NB4 (cell line): ENCODE measurements at regions not wholly inside any gene's neighbourhood (a gene's known extent, or its start where the extent isn't known, plus 50 kb on each side); places are given as distances from the start of the nearest gene placed in this dataset.

Experiments
- MYC ChIP-seq: IDR thresholded peaks from 2 replicates; pipeline ENCODE4 v1.6.1; 2011; ENCODE audit warnings: low read depth, low read length
- POLR2A ChIP-seq: IDR thresholded peaks from 2 replicates; pipeline ENCODE4 v1.6.1; 2011; ENCODE audit warnings: mild to moderate bottlenecking; ENCODE audit not compliant: insufficient read length; ENCODE audit errors: extremely low read depth
- TF ChIP-seq, protein P1 (sequence below): IDR thresholded peaks from one replicate; pipeline ENCODE4 v1.5.1; 2012; ENCODE audit warnings: low read depth, low read length
- TF ChIP-seq, protein P2 (sequence below): IDR thresholded peaks from 2 replicates; pipeline ENCODE4 v1.6.1; 2011; ENCODE audit warnings: low read depth, low read length

DNA sequence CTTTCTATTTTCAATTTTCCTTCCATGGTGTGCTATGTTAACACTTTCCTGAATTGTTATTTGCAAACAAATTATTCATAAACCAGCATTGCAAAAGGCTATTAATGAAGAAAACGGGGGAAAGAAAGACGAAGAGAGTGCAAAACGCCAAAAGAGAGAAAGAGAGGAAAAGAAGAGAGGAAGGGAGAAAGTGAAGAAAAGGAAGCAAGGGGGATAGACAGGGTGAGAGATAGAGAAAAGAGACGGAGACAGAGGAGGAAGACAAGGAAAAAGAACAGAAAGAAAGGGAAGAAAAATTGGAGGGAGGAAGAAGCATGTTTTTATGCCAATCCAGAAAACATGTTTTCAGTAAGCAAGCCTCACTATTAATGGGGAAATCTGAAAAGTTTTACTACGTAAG, 310.6 kb downstream of the TFEC start:
- no peak for TF ChIP-seq POLR2A
- TF ChIP-seq, protein P1, sequence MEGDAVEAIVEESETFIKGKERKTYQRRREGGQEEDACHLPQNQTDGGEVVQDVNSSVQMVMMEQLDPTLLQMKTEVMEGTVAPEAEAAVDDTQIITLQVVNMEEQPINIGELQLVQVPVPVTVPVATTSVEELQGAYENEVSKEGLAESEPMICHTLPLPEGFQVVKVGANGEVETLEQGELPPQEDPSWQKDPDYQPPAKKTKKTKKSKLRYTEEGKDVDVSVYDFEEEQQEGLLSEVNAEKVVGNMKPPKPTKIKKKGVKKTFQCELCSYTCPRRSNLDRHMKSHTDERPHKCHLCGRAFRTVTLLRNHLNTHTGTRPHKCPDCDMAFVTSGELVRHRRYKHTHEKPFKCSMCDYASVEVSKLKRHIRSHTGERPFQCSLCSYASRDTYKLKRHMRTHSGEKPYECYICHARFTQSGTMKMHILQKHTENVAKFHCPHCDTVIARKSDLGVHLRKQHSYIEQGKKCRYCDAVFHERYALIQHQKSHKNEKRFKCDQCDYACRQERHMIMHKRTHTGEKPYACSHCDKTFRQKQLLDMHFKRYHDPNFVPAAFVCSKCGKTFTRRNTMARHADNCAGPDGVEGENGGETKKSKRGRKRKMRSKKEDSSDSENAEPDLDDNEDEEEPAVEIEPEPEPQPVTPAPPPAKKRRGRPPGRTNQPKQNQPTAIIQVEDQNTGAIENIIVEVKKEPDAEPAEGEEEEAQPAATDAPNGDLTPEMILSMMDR, result no peak
- TF ChIP-seq, protein P2, sequence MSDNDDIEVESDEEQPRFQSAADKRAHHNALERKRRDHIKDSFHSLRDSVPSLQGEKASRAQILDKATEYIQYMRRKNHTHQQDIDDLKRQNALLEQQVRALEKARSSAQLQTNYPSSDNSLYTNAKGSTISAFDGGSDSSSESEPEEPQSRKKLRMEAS, result no peak
- TF ChIP-seq MYC, result no peak
